ENCODE measurements at regions not wholly inside any gene's neighbourhood (a gene's known extent, or its start where the extent isn't known, plus 50 kb on each side); places are given as distances from the start of the nearest gene placed in this dataset.
"Not testable (repeated sequence)": the region's sequence is repeated elsewhere in the genome, so short reads cannot be mapped to it uniquely, and the experiment has no call there.

GRCh38 chr9:33695299-33695698, 100.1 kb upstream of the PRSS3 start:
- no peak for DNase-seq (ENCODE audit: low read depth)

- no peak for DNase-seq (ENCODE audit: low read depth)
Observed at GRCh38 chr9:33695856-33696255, 99.5 kb upstream of the PRSS3 start.

- DNase-seq (ENCODE audit: low read depth): no peak
Observed at GRCh38 chr9:33697171-33697570, 98.2 kb upstream of the PRSS3 start.

GRCh38 chr9:33698267-33698666, 97.1 kb upstream of the PRSS3 start:
- DNase-seq (ENCODE audit: low read depth): no peak

DNA sequence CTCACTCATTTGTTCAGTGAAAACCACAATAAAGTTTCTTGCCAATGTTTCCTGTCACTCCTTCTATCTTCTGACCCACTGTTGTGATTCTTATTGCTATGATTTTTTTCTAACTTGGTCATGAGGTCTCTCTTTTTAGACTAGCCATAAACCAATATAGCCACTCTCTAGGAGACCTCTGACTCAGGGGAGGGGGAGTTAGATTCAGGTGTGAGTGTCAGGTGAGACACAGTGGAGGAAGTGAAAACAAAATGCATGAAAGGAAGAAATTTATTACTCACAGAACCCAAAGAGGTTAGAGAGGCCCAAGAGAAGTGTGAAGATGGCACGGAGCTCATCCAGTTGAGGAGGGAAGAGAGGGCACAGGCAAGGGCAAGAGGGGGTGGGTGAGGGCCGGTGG, 94.4 kb upstream of the PRSS3 start:
- DNase-seq (ENCODE audit: low read depth): not testable (repeated sequence)

GRCh38 chr9:33703430-33704102, 91.8 kb upstream of the PRSS3 start:
- DNase-seq (ENCODE audit: low read depth): no peak

GRCh38 chr9:33705440-33705839, 89.9 kb upstream of the PRSS3 start:
- not testable (repeated sequence) for DNase-seq (ENCODE audit: low read depth)

DNA sequence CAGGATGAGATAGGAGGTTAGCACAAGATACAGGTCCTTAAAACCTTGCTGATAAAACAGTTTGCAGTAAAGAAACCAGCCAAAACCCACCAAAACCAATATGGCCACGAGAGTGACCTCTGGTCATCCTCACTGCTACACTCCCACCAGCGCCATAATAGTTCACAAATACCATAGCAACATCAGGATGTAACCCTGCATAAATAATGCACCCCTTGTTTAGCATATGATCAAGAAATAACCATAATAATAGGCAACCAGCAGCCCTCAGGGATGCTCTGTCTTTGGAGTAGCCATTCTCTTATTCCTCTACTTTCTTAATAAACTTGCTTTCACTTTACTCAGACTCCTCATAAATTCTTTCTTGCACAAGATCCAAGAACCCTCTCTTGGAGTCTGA, 86.9 kb upstream of the PRSS3 start:
- no peak for DNase-seq (ENCODE audit: low read depth)

DNA sequence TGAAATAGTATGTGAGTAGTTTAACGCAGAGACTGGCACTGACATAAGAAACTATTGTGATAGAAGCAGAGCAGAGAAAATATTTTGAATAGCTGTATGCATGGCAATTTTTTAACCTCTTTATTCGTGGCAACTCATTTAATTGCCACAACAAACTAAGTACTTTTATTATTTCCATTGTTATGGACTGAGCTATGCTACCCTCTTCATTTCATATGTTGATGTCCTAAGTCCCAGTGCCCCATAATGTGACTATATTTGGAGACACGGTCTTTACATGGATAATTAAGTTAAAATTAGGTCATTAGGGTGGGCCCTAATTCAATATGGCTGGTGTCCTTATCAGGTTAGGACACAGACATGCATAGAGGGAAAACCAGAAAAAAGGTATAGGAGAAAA, 86.1 kb upstream of the PRSS3 start:
- no peak for DNase-seq (ENCODE audit: low read depth)

DNA sequence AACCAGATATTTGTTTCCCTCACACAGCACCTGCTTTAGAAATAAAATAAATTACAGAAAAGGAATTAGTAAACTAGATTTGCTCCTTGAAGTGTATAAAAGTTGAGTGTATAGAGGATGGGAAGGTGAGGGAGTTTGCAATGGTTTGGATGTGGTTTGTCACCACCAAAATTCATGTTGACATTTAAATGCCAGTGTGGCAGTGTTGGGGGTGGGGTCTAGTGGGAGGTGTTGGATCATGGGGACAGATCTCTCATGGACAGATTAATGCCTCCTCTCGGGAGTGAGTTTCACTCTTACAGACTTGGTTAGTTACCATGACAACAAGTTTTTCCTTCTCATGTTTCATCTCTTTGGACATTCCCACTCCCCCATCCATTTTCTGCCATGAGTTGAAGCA, 83.9 kb upstream of the PRSS3 start:
- DNase-seq (ENCODE audit: low read depth): not testable (repeated sequence)

DNA sequence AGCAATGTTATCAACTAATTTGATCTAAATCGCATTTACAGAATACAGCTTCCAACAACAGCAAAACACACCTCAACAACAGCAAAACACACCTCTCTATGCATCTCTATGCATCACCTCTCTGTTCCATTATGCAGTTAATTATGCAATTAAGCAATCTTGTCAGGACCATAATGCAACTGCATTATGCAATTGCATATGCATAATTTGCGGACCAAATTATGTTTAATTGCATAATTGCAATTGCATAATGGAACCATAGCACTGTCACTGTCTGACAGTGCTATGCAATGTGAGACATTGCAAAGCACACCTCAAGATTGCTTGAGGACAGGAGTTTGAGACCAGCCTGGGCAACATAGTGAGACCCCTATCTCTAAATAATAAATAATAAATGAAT, 80.4 kb upstream of the PRSS3 start:
- no peak for DNase-seq (ENCODE audit: low read depth)

GRCh38 chr9:33718987-33719386, 76.4 kb upstream of the PRSS3 start:
- no peak for DNase-seq (ENCODE audit: low read depth)

GRCh38 chr9:33719581-33720374, 75.6 kb upstream of the PRSS3 start:
- DNase-seq (ENCODE audit: low read depth): no peak

DNA sequence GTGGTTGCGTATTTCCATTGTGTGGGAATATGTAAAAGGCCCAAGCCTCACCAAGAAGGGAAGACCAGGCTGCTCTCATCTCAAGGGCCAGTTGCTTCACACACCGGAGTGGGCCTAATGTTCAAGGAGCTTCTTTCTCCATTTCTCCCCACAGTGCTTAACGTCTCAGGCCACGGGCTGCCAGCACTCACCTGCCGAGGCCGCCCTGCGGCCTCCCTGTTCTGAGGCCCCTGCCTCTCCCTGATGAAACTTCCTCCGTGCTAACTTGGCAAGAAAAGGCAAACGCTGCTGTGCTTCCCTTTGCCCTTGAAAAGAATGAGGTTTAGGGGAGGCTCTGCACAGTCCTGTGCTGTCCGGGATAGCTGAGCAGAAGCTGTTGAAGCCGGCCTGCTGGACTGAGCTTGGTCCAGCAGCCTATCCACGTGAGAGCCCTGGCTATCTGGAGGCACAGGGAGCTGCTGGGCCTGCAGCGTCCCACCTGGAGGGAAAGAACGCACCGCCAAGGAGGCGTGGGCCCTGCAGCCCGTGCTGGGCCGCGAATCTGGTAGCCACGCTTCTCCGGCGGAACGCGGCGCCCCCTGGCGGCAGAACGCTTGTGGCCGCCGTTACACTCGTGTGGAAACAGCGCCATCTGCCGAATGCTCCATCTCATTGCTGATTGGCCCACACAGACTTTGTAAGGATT, 73.5 kb upstream of the PRSS3 start:
- peak; percentile 76 for DNase-seq (ENCODE audit: low read depth)

DNA sequence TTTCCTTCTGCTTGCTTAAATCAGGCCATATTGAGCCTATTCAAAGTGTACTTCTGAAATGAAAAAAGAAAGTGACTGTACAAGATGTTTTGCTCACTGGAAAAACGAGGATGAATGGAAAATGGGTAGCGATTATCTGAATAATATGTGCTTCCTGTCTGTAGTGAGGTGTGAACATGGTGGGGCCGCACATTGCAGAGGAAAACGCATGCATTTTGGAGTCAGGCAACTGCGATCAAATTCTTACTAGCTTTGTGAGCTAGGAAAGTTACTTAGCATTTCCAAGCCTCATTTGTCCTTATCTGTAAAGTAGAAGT, 73.0 kb upstream of the PRSS3 start:
- no peak for DNase-seq (ENCODE audit: low read depth)

DNA sequence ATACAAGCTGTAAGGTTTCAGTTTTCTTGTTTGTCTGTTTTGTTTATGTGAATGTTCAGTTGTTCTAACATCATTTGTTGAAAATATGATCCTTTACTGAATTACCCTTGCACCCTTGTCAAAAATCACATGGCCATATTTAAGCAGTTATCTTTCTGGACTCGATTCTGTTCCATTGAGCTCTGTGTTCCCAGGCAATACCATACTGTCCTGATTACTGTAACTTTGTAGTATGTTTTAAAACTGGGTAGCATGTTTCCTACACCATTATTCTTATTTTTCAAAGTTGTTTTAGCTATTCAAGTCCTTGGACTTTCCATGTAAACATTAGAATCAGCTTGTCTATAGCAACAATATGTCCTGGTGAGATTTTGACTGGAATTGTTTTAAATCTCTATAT, 66.7 kb upstream of the PRSS3 start:
- no peak for DNase-seq (ENCODE audit: low read depth)

GRCh38 chr9:33731142-33731541, 64.2 kb upstream of the PRSS3 start:
- DNase-seq (ENCODE audit: low read depth): no peak

DNA sequence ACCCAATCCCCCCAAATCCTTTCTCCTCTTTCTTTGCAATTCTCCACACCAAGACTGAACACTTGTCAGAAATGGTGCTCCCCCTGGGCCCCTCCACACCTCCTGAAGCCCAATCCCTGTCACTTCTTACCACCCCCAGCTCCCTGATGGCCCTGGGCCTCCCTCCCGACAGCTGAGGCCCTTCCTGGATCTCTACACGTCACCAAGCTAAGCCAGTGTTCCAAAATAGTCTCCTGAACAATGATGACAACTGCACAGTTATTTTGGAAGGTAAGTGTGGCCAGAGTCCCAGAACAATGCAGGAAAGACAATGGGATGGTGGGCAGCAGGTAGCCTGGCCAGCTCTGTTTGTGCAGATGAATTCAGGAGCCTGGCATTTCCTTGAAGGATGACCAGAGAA, 63.7 kb upstream of the PRSS3 start:
- DNase-seq (ENCODE audit: low read depth): no peak

GRCh38 chr9:33734247-33734940, 61.0 kb upstream of the PRSS3 start:
- DNase-seq (ENCODE audit: low read depth): not testable (repeated sequence)

- not testable (repeated sequence) for DNase-seq (ENCODE audit: low read depth)
Observed at GRCh38 chr9:33734941-33735835, 60.2 kb upstream of the PRSS3 start.

DNA sequence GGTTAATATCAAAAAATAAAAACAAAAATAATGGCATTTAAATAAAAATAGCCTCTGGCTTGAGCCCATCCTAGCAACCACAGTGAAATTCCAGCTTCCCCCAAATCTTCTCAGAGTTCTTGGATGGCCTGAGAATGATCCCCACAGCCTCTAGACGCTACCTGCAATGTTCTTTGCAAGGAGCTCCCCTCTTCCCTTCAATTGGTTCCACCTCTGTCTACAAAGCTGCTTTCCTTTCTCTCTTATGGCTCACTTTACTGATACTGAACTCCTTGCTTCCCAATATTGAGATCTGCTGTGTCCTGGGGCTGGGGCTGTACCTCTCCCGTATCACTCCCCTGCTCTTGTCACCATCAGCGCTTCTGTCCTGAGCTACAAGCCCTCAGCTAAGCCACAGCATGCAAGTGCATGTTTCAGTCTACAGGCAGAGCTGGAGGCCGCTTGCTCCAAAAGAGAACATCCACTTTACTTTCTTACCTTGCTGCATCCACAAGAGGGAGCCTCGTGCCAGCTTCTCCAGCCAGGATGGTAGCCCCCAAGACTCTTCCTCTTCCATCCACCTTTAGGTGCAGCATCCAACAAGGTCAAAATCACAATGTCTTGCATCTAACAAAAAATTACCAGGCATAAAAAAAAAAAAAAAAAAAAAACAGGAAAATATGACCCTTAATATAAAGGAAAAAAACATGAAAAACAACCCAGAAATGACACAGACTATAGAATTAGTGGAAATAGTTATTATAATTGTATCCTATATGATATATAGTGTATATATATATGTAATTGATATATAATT, 57.4 kb upstream of the PRSS3 start:
- DNase-seq (ENCODE audit: low read depth): no peak

Measured in stimulated activated CD8-positive, alpha-beta memory T cell treated with anti-CD3 and anti-CD28 coated beads, Interleukin-15, amount 100 ng/mL, for 1 hour (primary cell).